ENCODE measurements at regions not wholly inside any gene's neighbourhood (a gene's known extent, or its start where the extent isn't known, plus 50 kb on each side); places are given as distances from the start of the nearest gene placed in this dataset.

GRCh38 chr2:78913257-78913656 lies 112.2 kb upstream of the REG3G start:
- H3K4me1 ChIP-seq (ENCODE audit: insufficient read depth, low read length, poor library complexity, severe bottlenecking): no peaks in the 10 kb centered on the region
- intact Hi-C loops (cut with micrococcal nuclease; ENCODE audit: unreplicated experiment): no loop called here
- ChIA-PET POLR2A (ENCODE audit: low non-redundant PET) (no interaction called here), CTCF (no interaction called here)
- no peaks in the 10 kb centered on the region for H3K36me3 ChIP-seq (ENCODE audit: insufficient read depth, low read length, poor library complexity, severe bottlenecking)
- no peak for DNase-seq (ENCODE audit: low spot score)
- H3K27ac ChIP-seq (ENCODE audit: low read depth, low read length, poor library complexity, severe bottlenecking): no peak overlapping the region
- BruUV-seq (replicated peaks): no TSS peak
- H3K27me3 ChIP-seq (replicated peaks; ENCODE audit: insufficient read depth, low read depth, low read length, poor library complexity): no peaks in the 10 kb centered on the region
- H3K4me3 ChIP-seq (ENCODE audit: low read depth, low read length, poor library complexity, severe bottlenecking): no peak overlapping the region
- H3K9me3 ChIP-seq (ENCODE audit: low read depth, low read length, poor library complexity, severe bottlenecking): no peaks in the 10 kb centered on the region
- no peak for TF ChIP-seq CTCF (conservative IDR thresholded peaks at IDR 0.05; ENCODE audit: low read depth, low read length)
- TF ChIP-seq EZH2 (IDR thresholded peaks at IDR 0.05; ENCODE audit: borderline replicate concordance, low read depth, low read length, poor library complexity, severe bottlenecking): no peak

- no TSS peak for BruUV-seq (replicated peaks)
- ChIA-PET POLR2A (ENCODE audit: low non-redundant PET) (no interaction called here), CTCF (no interaction called here)
- H3K36me3 ChIP-seq (ENCODE audit: insufficient read depth, low read length, poor library complexity, severe bottlenecking): no peaks in the 10 kb centered on the region
- intact Hi-C loops (cut with micrococcal nuclease; ENCODE audit: unreplicated experiment): no loop called here
- TF ChIP-seq CTCF (conservative IDR thresholded peaks at IDR 0.05; ENCODE audit: low read depth, low read length) (no peak), EZH2 (IDR thresholded peaks at IDR 0.05; ENCODE audit: borderline replicate concordance, low read depth, low read length, poor library complexity, severe bottlenecking) (no peak)
- no peak overlapping the region for H3K4me3 ChIP-seq (ENCODE audit: low read depth, low read length, poor library complexity, severe bottlenecking)
- H3K27me3 ChIP-seq (replicated peaks; ENCODE audit: insufficient read depth, low read depth, low read length, poor library complexity): no peaks in the 10 kb centered on the region
- no peak for DNase-seq (ENCODE audit: low spot score)
- H3K4me1 ChIP-seq (ENCODE audit: insufficient read depth, low read length, poor library complexity, severe bottlenecking): no peaks in the 10 kb centered on the region
- H3K27ac ChIP-seq (ENCODE audit: low read depth, low read length, poor library complexity, severe bottlenecking): no peak overlapping the region
- no peaks in the 10 kb centered on the region for H3K9me3 ChIP-seq (ENCODE audit: low read depth, low read length, poor library complexity, severe bottlenecking)
These were observed 100.2 kb upstream of the REG3G start for GRCh38 chr2:78925258-78925657.

- H3K27me3 ChIP-seq (replicated peaks; ENCODE audit: insufficient read depth, low read depth, low read length, poor library complexity): no peaks in the 10 kb centered on the region
- TF ChIP-seq EZH2 (IDR thresholded peaks at IDR 0.05; ENCODE audit: borderline replicate concordance, low read depth, low read length, poor library complexity, severe bottlenecking): no peak
- TF ChIP-seq CTCF (conservative IDR thresholded peaks at IDR 0.05; ENCODE audit: low read depth, low read length): no peak
- ChIA-PET CTCF (no interaction called here), POLR2A (ENCODE audit: low non-redundant PET) (no interaction called here)
- no peak overlapping the region for H3K4me3 ChIP-seq (ENCODE audit: low read depth, low read length, poor library complexity, severe bottlenecking)
- H3K9me3 ChIP-seq (ENCODE audit: low read depth, low read length, poor library complexity, severe bottlenecking): no peaks in the 10 kb centered on the region
- no peak overlapping the region for H3K27ac ChIP-seq (ENCODE audit: low read depth, low read length, poor library complexity, severe bottlenecking)
- no peak for DNase-seq (ENCODE audit: low spot score)
- no TSS peak for BruUV-seq (replicated peaks)
- no peaks in the 10 kb centered on the region for H3K4me1 ChIP-seq (ENCODE audit: insufficient read depth, low read length, poor library complexity, severe bottlenecking)
- no peaks in the 10 kb centered on the region for H3K36me3 ChIP-seq (ENCODE audit: insufficient read depth, low read length, poor library complexity, severe bottlenecking)
- intact Hi-C loops (cut with micrococcal nuclease; ENCODE audit: unreplicated experiment): no loop called here
These were observed 97.0 kb upstream of the REG3G start for GRCh38 chr2:78928502-78928901.

All from A673 (cell line).